GM19438 (cell line): ENCODE measurements at regions not wholly inside any gene's neighbourhood (a gene's known extent, or its start where the extent isn't known, plus 50 kb on each side); places are given as distances from the start of the nearest gene placed in this dataset.

Source experiments
- ATAC-seq: cut with Tn5 transposase; IDR thresholded peaks from one replicate; pipeline ENCODE4 v1.9.1; 2021; ENCODE audit warnings: low read depth; ENCODE audit not compliant: unreplicated experiment

- ATAC-seq = no peak
Measured at GRCh38 chr2:41886757-41887156, 161.1 kb upstream of the PKDCC start.

- no peak for ATAC-seq
Measured at GRCh38 chr2:41890341-41890740, 157.5 kb upstream of the PKDCC start.

- no peak for ATAC-seq
Measured at GRCh38 chr2:41892476-41892875, 155.3 kb upstream of the PKDCC start.

- no peak for ATAC-seq
Measured at GRCh38 chr2:41894563-41895333, 153.1 kb upstream of the PKDCC start.

GRCh38 chr2:41895334-41895664 lies 152.5 kb upstream of the PKDCC start:
- ATAC-seq = no peak

GRCh38 chr2:41896186-41896846 lies 151.5 kb upstream of the PKDCC start:
- no peak for ATAC-seq

- ATAC-seq = no peak
Measured at GRCh38 chr2:41899189-41899588, 148.6 kb upstream of the PKDCC start.

GRCh38 chr2:41900101-41900577 lies 147.7 kb upstream of the PKDCC start:
- no peak for ATAC-seq

GRCh38 chr2:41902897-41903296 lies 144.9 kb upstream of the PKDCC start:
- no peak for ATAC-seq

GRCh38 chr2:41903474-41904135 lies 144.2 kb upstream of the PKDCC start:
- no peak for ATAC-seq

- no peak for ATAC-seq
Measured at GRCh38 chr2:41904459-41904858, 143.4 kb upstream of the PKDCC start.

GRCh38 chr2:41905597-41906337 lies 142.1 kb upstream of the PKDCC start:
- ATAC-seq = no peak

- ATAC-seq = no peak
Measured at GRCh38 chr2:41906338-41906725, 141.5 kb upstream of the PKDCC start.

GRCh38 chr2:41907141-41907540 lies 140.7 kb upstream of the PKDCC start:
- ATAC-seq = no peak

- ATAC-seq = no peak
Measured at GRCh38 chr2:41907771-41908207, 140.0 kb upstream of the PKDCC start.

GRCh38 chr2:41908349-41908748 lies 139.5 kb upstream of the PKDCC start:
- no peak for ATAC-seq

GRCh38 chr2:41909584-41909983 lies 138.2 kb upstream of the PKDCC start:
- no peak for ATAC-seq

GRCh38 chr2:41910126-41910525 lies 137.7 kb upstream of the PKDCC start:
- ATAC-seq = no peak

- ATAC-seq = no peak
Measured at GRCh38 chr2:41911033-41911432, 136.8 kb upstream of the PKDCC start.

- ATAC-seq = no peak
Measured at GRCh38 chr2:41912337-41912736, 135.5 kb upstream of the PKDCC start.

GRCh38 chr2:41912776-41913175 lies 135.0 kb upstream of the PKDCC start:
- no peak for ATAC-seq
